ENCODE measurements at regions not wholly inside any gene's neighbourhood (a gene's known extent, or its start where the extent isn't known, plus 50 kb on each side); places are given as distances from the start of the nearest gene placed in this dataset.
"Not testable (repeated sequence)": the region's sequence is repeated elsewhere in the genome, so short reads cannot be mapped to it uniquely, and the experiment has no call there.

DNA sequence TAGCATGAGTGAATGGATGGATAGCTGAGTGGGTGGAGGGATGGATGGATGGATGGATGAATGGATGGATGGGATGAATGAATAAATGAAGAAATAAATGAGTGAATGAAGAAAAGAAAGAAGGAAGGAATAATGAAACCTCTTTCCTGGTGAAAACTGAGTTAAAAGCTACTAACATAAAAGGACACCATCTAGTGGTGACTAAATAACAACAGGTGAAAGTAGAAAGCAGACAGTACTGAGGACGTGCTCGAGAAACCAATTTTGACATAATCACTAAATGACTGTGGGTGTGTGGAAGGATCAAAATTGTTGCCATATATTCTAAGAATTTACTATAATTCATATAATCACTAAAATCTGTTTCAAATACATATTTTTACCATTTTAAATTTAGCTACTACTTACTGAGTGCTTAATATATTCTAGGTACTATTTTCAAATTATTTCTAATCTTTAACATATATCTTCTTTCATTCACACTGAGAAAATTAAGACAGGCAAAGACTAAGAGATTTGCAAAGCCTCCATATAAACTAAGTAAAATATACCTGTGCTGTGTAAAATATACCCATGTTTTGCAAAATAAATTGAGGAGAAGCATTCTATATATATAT, 522.9 kb downstream of the LRRIQ3 start:
- Histone ChIP-seq H3K27ac (ENCODE audit: low read depth in 2 of 2, low read length in 2 of 2) (no peak overlapping the region), H3K4me1 (ENCODE audit: control insufficient read depth in 2 of 2, insufficient read depth in 2 of 2, low read length in 2 of 2) (no peaks in the 10 kb centered on the region), H3K4me3 (ENCODE audit: low read length in 2 of 2) (no peak overlapping the region), H3K27me3 (ENCODE audit: control insufficient read depth in 2 of 2, insufficient read depth in 2 of 2, low read length in 2 of 2) (no peaks in the 10 kb centered on the region), H3K36me3 (ENCODE audit: control insufficient read depth in 2 of 2, insufficient read depth in 2 of 2, low read length in 2 of 2) (no peaks in the 10 kb centered on the region), H3K9ac (ENCODE audit: low read depth in 1 of 2, low read length in 2 of 2) (no peak overlapping the region), H3K9me3 (ENCODE audit: control insufficient read depth in 2 of 2, low read length in 2 of 2) (no peaks in the 10 kb centered on the region)

DNA sequence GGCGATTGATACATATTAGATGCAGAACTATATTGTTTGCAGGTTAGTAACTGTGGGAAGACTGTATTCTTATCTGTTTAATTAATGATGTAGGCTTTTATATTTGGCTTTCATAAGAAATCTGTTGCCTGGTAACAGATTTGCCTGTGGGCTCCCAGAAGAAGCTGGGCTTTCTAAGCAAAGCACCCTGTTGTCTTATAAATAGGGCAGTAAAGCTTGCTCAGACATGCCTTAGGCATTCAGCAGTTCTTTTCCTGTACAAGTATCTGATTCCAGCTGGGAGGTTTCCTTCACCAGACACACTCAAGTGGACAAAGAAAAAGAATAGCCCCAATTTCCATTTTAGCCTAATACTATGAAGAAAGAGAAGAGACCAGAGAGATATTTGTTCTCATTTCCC, 524.0 kb downstream of the LRRIQ3 start:
- Histone ChIP-seq H3K4me3 (ENCODE audit: low read length in 2 of 2) (no peak overlapping the region), H3K36me3 (ENCODE audit: control insufficient read depth in 2 of 2, insufficient read depth in 2 of 2, low read length in 2 of 2) (no peaks in the 10 kb centered on the region), H3K9me3 (ENCODE audit: control insufficient read depth in 2 of 2, low read length in 2 of 2) (no peaks in the 10 kb centered on the region), H3K27ac (ENCODE audit: low read depth in 2 of 2, low read length in 2 of 2) (no peak overlapping the region), H3K27me3 (ENCODE audit: control insufficient read depth in 2 of 2, insufficient read depth in 2 of 2, low read length in 2 of 2) (no peaks in the 10 kb centered on the region), H3K4me1 (ENCODE audit: control insufficient read depth in 2 of 2, insufficient read depth in 2 of 2, low read length in 2 of 2) (no peaks in the 10 kb centered on the region), H3K9ac (ENCODE audit: low read depth in 1 of 2, low read length in 2 of 2) (no peak overlapping the region)

DNA sequence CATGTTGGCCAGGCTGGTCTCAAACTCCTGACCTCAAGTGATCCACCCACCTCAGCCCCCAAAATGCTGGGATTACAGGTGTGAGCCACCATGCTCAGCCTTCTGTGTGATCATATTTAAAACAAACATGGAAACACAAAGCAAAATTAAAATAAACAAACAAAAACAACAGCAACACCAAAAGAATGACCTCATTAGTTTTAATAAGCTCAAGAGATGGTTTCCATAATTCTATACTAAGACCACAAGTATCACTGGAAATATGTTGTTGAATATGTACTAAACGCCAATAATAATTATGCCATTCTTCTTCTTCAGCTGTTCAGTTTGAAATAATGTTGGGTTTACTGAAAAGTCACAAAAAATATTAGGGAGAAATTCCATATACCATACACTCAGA, 526.4 kb downstream of the LRRIQ3 start:
- no peak overlapping the region for H3K4me3 ChIP-seq (ENCODE audit: low read length in 2 of 2)
- H3K27me3 ChIP-seq (ENCODE audit: control insufficient read depth in 2 of 2, insufficient read depth in 2 of 2, low read length in 2 of 2): no peaks in the 10 kb centered on the region
- no peaks in the 10 kb centered on the region for H3K36me3 ChIP-seq (ENCODE audit: control insufficient read depth in 2 of 2, insufficient read depth in 2 of 2, low read length in 2 of 2)
- no peaks in the 10 kb centered on the region for H3K4me1 ChIP-seq (ENCODE audit: control insufficient read depth in 2 of 2, insufficient read depth in 2 of 2, low read length in 2 of 2)
- no peak overlapping the region for H3K9ac ChIP-seq (ENCODE audit: low read depth in 1 of 2, low read length in 2 of 2)
- H3K9me3 ChIP-seq (ENCODE audit: control insufficient read depth in 2 of 2, low read length in 2 of 2): no peaks in the 10 kb centered on the region
- H3K27ac ChIP-seq (ENCODE audit: low read depth in 2 of 2, low read length in 2 of 2): no peak overlapping the region

DNA sequence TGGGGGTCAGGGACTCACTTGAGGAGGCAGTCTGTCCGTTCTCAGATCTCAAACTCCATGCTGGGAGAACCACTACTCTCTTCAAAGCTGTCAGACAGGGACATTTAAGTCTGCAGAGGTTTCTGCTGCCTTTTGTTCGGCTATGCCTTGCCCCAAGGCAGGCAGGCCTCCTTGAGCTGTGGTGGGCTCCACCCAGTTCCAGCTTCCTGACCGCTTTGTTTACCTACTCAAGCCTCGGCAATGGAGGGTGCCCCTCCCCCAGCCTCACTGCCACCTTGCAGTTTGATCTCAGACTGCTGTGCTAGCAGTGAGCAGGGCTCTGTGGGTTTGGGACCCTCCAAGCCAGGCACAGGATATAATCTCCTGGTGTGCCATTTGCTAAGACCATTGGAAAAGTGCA, 530.0 kb downstream of the LRRIQ3 start:
- not testable (repeated sequence) for H3K27ac ChIP-seq (ENCODE audit: low read depth in 2 of 2, low read length in 2 of 2); H3K4me3 ChIP-seq (ENCODE audit: low read length in 2 of 2); H3K9ac ChIP-seq (ENCODE audit: low read depth in 1 of 2, low read length in 2 of 2); H3K27me3 ChIP-seq (ENCODE audit: control insufficient read depth in 2 of 2, insufficient read depth in 2 of 2, low read length in 2 of 2); H3K4me1 ChIP-seq (ENCODE audit: control insufficient read depth in 2 of 2, insufficient read depth in 2 of 2, low read length in 2 of 2); H3K9me3 ChIP-seq (ENCODE audit: control insufficient read depth in 2 of 2, low read length in 2 of 2); H3K36me3 ChIP-seq (ENCODE audit: control insufficient read depth in 2 of 2, insufficient read depth in 2 of 2, low read length in 2 of 2)

DNA sequence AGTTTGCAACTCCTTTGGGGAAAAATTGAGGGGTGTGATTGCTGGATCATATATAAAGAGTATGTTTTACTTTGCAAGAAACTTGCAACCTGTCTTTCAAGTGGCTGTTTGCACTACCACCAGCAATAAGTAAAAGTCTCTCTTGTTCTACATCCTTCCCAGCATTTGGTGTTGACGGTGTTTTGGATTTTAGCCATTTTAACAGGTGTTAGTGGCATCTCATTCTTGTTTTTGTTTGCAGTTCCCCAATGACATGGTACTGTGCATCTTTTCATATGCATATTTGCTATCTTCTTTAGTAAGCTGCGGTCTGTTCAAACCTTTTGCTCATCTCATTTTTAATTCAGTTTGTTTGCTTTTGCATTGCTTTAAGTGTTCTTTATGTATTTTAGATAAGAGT, 535.5 kb downstream of the LRRIQ3 start:
- Histone ChIP-seq H3K9me3 (ENCODE audit: control insufficient read depth in 2 of 2, low read length in 2 of 2) (no peaks in the 10 kb centered on the region), H3K4me1 (ENCODE audit: control insufficient read depth in 2 of 2, insufficient read depth in 2 of 2, low read length in 2 of 2) (no peaks in the 10 kb centered on the region), H3K36me3 (ENCODE audit: control insufficient read depth in 2 of 2, insufficient read depth in 2 of 2, low read length in 2 of 2) (no peaks in the 10 kb centered on the region), H3K27ac (ENCODE audit: low read depth in 2 of 2, low read length in 2 of 2) (no peak overlapping the region), H3K9ac (ENCODE audit: low read depth in 1 of 2, low read length in 2 of 2) (no peak overlapping the region), H3K27me3 (ENCODE audit: control insufficient read depth in 2 of 2, insufficient read depth in 2 of 2, low read length in 2 of 2) (no peaks in the 10 kb centered on the region), H3K4me3 (ENCODE audit: low read length in 2 of 2) (no peak overlapping the region)

DNA sequence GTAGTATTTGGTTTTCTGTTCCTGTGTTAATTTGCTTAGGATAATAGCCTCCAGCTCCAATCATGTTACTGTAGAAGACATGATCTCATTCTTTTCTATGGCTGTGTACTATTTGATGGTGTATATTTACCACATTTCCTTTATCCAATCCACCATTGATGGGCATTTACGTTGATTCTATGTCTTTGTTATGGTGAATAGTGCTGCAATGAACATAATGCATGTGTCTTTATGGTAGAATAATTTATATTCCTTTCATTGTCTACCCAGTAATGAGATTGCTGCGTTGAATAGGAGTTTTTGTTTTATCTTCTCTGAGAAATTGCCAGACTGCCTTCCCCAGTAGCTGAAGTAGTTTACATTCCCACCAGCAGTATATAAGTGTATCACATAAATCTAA, 538.8 kb downstream of the LRRIQ3 start:
- no peaks in the 10 kb centered on the region for H3K27me3 ChIP-seq (ENCODE audit: control insufficient read depth in 2 of 2, insufficient read depth in 2 of 2, low read length in 2 of 2)
- no peaks in the 10 kb centered on the region for H3K36me3 ChIP-seq (ENCODE audit: control insufficient read depth in 2 of 2, insufficient read depth in 2 of 2, low read length in 2 of 2)
- H3K9me3 ChIP-seq (ENCODE audit: control insufficient read depth in 2 of 2, low read length in 2 of 2): no peaks in the 10 kb centered on the region
- no peaks in the 10 kb centered on the region for H3K4me1 ChIP-seq (ENCODE audit: control insufficient read depth in 2 of 2, insufficient read depth in 2 of 2, low read length in 2 of 2)
- no peak overlapping the region for H3K9ac ChIP-seq (ENCODE audit: low read depth in 1 of 2, low read length in 2 of 2)
- no peak overlapping the region for H3K4me3 ChIP-seq (ENCODE audit: low read length in 2 of 2)
- H3K27ac ChIP-seq (ENCODE audit: low read depth in 2 of 2, low read length in 2 of 2): no peak overlapping the region

DNA sequence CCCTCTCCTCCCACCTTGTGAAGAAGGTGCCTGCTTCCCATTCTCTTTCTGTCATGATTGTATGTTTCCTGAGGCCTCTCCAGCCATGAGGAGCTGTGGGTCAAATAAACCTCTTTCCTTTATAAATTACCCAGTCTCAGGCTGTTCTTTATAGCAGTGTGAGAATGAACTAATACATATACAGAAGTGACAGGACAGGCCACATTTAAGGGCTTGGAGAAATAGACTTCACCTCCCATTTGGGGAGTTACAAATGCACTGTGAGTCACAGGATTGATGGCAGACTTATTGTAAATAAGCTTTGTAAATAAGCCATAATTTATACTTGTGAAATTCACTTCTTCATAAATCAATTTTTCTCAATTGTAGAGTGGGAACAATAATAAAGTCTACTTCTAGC, 543.3 kb downstream of the LRRIQ3 start:
- no peak overlapping the region for H3K27ac ChIP-seq (ENCODE audit: low read depth in 2 of 2, low read length in 2 of 2)
- no peaks in the 10 kb centered on the region for H3K27me3 ChIP-seq (ENCODE audit: control insufficient read depth in 2 of 2, insufficient read depth in 2 of 2, low read length in 2 of 2)
- no peaks in the 10 kb centered on the region for H3K9me3 ChIP-seq (ENCODE audit: control insufficient read depth in 2 of 2, low read length in 2 of 2)
- H3K9ac ChIP-seq (ENCODE audit: low read depth in 1 of 2, low read length in 2 of 2): no peak overlapping the region
- H3K4me1 ChIP-seq (ENCODE audit: control insufficient read depth in 2 of 2, insufficient read depth in 2 of 2, low read length in 2 of 2): no peaks in the 10 kb centered on the region
- H3K4me3 ChIP-seq (ENCODE audit: low read length in 2 of 2): no peak overlapping the region
- no peaks in the 10 kb centered on the region for H3K36me3 ChIP-seq (ENCODE audit: control insufficient read depth in 2 of 2, insufficient read depth in 2 of 2, low read length in 2 of 2)

DNA sequence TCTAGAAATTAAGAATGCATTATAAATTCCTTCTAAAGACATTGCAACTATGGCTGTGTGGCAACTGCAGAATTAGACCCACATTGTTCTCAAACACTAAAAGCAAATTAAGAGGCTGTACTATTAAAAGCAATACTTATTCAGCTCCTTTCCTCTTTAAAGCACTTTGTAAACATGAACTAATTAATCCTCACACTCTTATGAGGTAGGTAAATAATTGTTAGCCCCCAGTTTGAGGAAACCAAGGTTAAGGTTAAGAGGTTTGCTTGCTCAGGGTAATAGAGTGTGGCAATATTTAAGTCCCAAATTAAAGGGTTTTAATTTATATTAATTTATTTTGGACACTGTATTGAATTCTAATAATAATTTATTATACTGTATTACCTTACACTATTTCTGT, 553.8 kb downstream of the LRRIQ3 start:
- Histone ChIP-seq H3K27ac (ENCODE audit: low read depth in 2 of 2, low read length in 2 of 2) (no peak overlapping the region), H3K4me3 (ENCODE audit: low read length in 2 of 2) (no peak overlapping the region), H3K9me3 (ENCODE audit: control insufficient read depth in 2 of 2, low read length in 2 of 2) (no peaks in the 10 kb centered on the region), H3K36me3 (ENCODE audit: control insufficient read depth in 2 of 2, insufficient read depth in 2 of 2, low read length in 2 of 2) (no peaks in the 10 kb centered on the region), H3K4me1 (ENCODE audit: control insufficient read depth in 2 of 2, insufficient read depth in 2 of 2, low read length in 2 of 2) (no peaks in the 10 kb centered on the region), H3K27me3 (ENCODE audit: control insufficient read depth in 2 of 2, insufficient read depth in 2 of 2, low read length in 2 of 2) (no peaks in the 10 kb centered on the region), H3K9ac (ENCODE audit: low read depth in 1 of 2, low read length in 2 of 2) (no peak overlapping the region)

DNA sequence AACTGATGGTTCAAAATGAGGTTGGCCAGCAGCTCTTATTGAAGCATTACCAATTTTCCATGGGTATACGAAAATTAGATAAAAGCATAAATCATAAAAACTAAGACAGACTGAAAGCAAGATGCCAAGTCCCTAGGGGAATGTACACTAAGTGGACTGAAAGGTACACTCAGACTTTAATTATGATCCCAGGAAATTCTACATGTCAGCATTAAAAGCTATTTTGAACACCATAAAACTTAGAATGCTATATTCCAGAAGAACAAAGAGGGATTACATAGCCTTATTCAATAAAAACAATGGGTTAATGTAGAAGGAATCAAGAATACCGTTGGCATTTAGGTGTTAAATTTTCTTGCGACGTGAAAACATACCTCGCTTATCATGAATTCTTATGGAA, 558.5 kb downstream of the LRRIQ3 start:
- Histone ChIP-seq H3K4me1 (ENCODE audit: control insufficient read depth in 2 of 2, insufficient read depth in 2 of 2, low read length in 2 of 2) (no peaks in the 10 kb centered on the region), H3K9ac (ENCODE audit: low read depth in 1 of 2, low read length in 2 of 2) (no peak overlapping the region), H3K27me3 (ENCODE audit: control insufficient read depth in 2 of 2, insufficient read depth in 2 of 2, low read length in 2 of 2) (no peaks in the 10 kb centered on the region), H3K9me3 (ENCODE audit: control insufficient read depth in 2 of 2, low read length in 2 of 2) (no peaks in the 10 kb centered on the region), H3K36me3 (ENCODE audit: control insufficient read depth in 2 of 2, insufficient read depth in 2 of 2, low read length in 2 of 2) (no peaks in the 10 kb centered on the region), H3K27ac (ENCODE audit: low read depth in 2 of 2, low read length in 2 of 2) (no peak overlapping the region), H3K4me3 (ENCODE audit: low read length in 2 of 2) (no peak overlapping the region)

DNA sequence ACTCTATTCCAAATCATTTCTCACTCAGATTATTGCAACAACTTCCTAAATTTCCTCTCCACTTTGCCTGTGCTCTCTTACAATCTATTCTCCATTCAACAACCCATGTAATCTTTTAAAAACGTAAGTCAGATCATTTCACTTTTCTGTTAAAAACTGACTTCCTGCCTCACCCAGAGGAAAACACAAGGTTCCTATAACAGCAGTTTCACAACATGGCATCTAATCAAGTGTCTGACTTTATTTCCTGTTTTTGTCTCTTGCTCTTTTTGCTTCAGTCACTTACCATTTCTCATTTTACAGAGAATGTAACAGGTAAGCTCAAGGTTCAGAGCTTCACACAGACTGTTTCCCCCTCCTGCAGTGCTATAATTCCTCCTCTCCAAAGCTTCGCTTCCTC, 560.7 kb downstream of the LRRIQ3 start:
- no peak overlapping the region for H3K9ac ChIP-seq (ENCODE audit: low read depth in 1 of 2, low read length in 2 of 2)
- H3K4me3 ChIP-seq (ENCODE audit: low read length in 2 of 2): no peak overlapping the region
- no peak overlapping the region for H3K27ac ChIP-seq (ENCODE audit: low read depth in 2 of 2, low read length in 2 of 2)
- no peaks in the 10 kb centered on the region for H3K9me3 ChIP-seq (ENCODE audit: control insufficient read depth in 2 of 2, low read length in 2 of 2)
- H3K27me3 ChIP-seq (ENCODE audit: control insufficient read depth in 2 of 2, insufficient read depth in 2 of 2, low read length in 2 of 2): no peaks in the 10 kb centered on the region
- no peaks in the 10 kb centered on the region for H3K4me1 ChIP-seq (ENCODE audit: control insufficient read depth in 2 of 2, insufficient read depth in 2 of 2, low read length in 2 of 2)
- no peaks in the 10 kb centered on the region for H3K36me3 ChIP-seq (ENCODE audit: control insufficient read depth in 2 of 2, insufficient read depth in 2 of 2, low read length in 2 of 2)

DNA sequence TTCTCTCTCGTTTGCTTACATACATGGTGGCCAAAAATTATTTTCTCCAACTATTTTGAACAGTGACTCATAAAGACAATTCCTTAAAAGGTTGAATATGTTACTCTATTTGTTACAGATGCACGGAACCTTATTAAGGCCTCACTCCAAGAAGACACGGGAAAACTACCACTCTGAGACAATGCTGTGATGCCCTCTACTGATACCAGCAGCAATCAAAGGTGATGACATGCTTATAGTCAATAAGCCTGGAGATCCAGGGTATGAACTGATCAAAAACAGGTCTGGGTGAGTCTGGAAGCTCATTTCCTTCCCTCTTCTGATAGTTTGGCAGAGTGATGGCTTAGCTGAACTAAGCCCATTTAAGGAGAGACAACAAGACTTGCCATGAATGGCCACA, 563.0 kb downstream of the LRRIQ3 start:
- Histone ChIP-seq H3K27ac (ENCODE audit: low read depth in 2 of 2, low read length in 2 of 2) (no peak overlapping the region), H3K4me1 (ENCODE audit: control insufficient read depth in 2 of 2, insufficient read depth in 2 of 2, low read length in 2 of 2) (no peaks in the 10 kb centered on the region), H3K9me3 (ENCODE audit: control insufficient read depth in 2 of 2, low read length in 2 of 2) (no peaks in the 10 kb centered on the region), H3K4me3 (ENCODE audit: low read length in 2 of 2) (no peak overlapping the region), H3K36me3 (ENCODE audit: control insufficient read depth in 2 of 2, insufficient read depth in 2 of 2, low read length in 2 of 2) (no peaks in the 10 kb centered on the region), H3K9ac (ENCODE audit: low read depth in 1 of 2, low read length in 2 of 2) (no peak overlapping the region), H3K27me3 (ENCODE audit: control insufficient read depth in 2 of 2, insufficient read depth in 2 of 2, low read length in 2 of 2) (no peaks in the 10 kb centered on the region)

Measured in mucosa of rectum (tissue), 2 donors.